ENCODE measurements at regions not wholly inside any gene's neighbourhood (a gene's known extent, or its start where the extent isn't known, plus 50 kb on each side); places are given as distances from the start of the nearest gene placed in this dataset.

DNA sequence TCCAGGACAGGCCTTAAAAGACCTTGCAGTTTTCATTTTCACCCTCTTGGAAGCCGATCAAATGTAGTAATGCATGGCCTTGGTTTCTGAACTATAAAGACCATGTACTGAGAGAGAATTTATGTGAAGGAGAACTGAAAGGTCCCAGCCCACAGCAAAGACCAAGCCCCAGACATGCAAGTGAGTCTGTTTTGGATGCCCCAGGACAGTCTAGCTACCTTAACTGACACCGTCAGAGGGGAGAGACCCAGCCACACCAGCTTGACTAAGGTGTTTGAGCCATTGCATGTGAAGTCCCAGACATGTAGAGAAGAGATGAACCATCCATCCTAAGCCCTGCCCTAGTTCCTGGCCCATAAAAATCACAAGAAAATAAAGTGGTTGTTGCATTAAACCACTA, 316.8 kb upstream of the GATB start:
- TF ChIP-seq SP1 (IDR thresholded peaks at IDR 0.05) (no peak), SUZ12 (IDR thresholded peaks at IDR 0.05) (no peak), FOXM1 (IDR thresholded peaks at IDR 0.05; ENCODE audit: borderline replicate concordance) (no peak), ARNT (IDR thresholded peaks at IDR 0.05) (no peak), NFRKB (IDR thresholded peaks at IDR 0.05) (no peak), L3MBTL2 (conservative IDR thresholded peaks at IDR 0.05) (no peak), BHLHE40 (IDR thresholded peaks at IDR 0.05; ENCODE audit: borderline replicate concordance) (no peak)
